ENCODE measurements at regions not wholly inside any gene's neighbourhood (a gene's known extent, or its start where the extent isn't known, plus 50 kb on each side); places are given as distances from the start of the nearest gene placed in this dataset.
"Not testable (repeated sequence)": the region's sequence is repeated elsewhere in the genome, so short reads cannot be mapped to it uniquely, and the experiment has no call there.

- H3K27me3 Mint-ChIP-seq: peaks cover 2% of the 10 kb centered on the region
- H3K27ac Mint-ChIP-seq: no peak overlapping the region
- no peaks in the 10 kb centered on the region for H3K9me3 Mint-ChIP-seq (ENCODE audit: low read depth)
- H3K4me1 Mint-ChIP-seq (ENCODE audit: low read depth): no peaks in the 10 kb centered on the region
- no peak overlapping the region for H3K4me3 Mint-ChIP-seq
- no peaks in the 10 kb centered on the region for H3K36me3 Mint-ChIP-seq
Measured at GRCh38 chr7:115346685-115347084, 424.8 kb downstream of the MDFIC start.

- Mint-ChIP-seq H3K9me3 (ENCODE audit: low read depth) (no peaks in the 10 kb centered on the region), H3K27me3 (peaks cover 1% of the 10 kb centered on the region), H3K4me1 (ENCODE audit: low read depth) (no peaks in the 10 kb centered on the region), H3K4me3 (no peak overlapping the region), H3K36me3 (no peaks in the 10 kb centered on the region), H3K27ac (no peak overlapping the region)
Measured at GRCh38 chr7:115340828-115341227, 418.9 kb downstream of the MDFIC start.

GRCh38 chr7:115338016-115338415 lies 416.1 kb downstream of the MDFIC start:
- H3K27me3 Mint-ChIP-seq: peaks cover 1% of the 10 kb centered on the region
- no peak overlapping the region for H3K4me3 Mint-ChIP-seq
- no peaks in the 10 kb centered on the region for H3K9me3 Mint-ChIP-seq (ENCODE audit: low read depth)
- H3K4me1 Mint-ChIP-seq (ENCODE audit: low read depth): no peaks in the 10 kb centered on the region
- H3K27ac Mint-ChIP-seq: no peak overlapping the region
- no peaks in the 10 kb centered on the region for H3K36me3 Mint-ChIP-seq

- Mint-ChIP-seq H3K4me3 (no peak overlapping the region), H3K27me3 (peaks cover 1% of the 10 kb centered on the region), H3K9me3 (ENCODE audit: low read depth) (no peaks in the 10 kb centered on the region), H3K27ac (no peak overlapping the region), H3K4me1 (ENCODE audit: low read depth) (no peaks in the 10 kb centered on the region), H3K36me3 (no peaks in the 10 kb centered on the region)
Measured at GRCh38 chr7:115332691-115333090, 410.8 kb downstream of the MDFIC start.

- Mint-ChIP-seq H3K27ac (no peak overlapping the region), H3K27me3 (no peaks in the 10 kb centered on the region), H3K4me1 (ENCODE audit: low read depth) (no peaks in the 10 kb centered on the region), H3K4me3 (no peak overlapping the region), H3K9me3 (ENCODE audit: low read depth) (no peaks in the 10 kb centered on the region), H3K36me3 (no peaks in the 10 kb centered on the region)
Measured at GRCh38 chr7:115329006-115329405, 407.1 kb downstream of the MDFIC start.

- no peaks in the 10 kb centered on the region for H3K9me3 Mint-ChIP-seq (ENCODE audit: low read depth)
- no peaks in the 10 kb centered on the region for H3K36me3 Mint-ChIP-seq
- H3K27ac Mint-ChIP-seq: no peak overlapping the region
- H3K4me3 Mint-ChIP-seq: no peak overlapping the region
- H3K4me1 Mint-ChIP-seq (ENCODE audit: low read depth): no peaks in the 10 kb centered on the region
- no peaks in the 10 kb centered on the region for H3K27me3 Mint-ChIP-seq
Measured at GRCh38 chr7:115328018-115328417, 406.1 kb downstream of the MDFIC start.

- no peak overlapping the region for H3K4me3 Mint-ChIP-seq
- no peak overlapping the region for H3K27ac Mint-ChIP-seq
- H3K9me3 Mint-ChIP-seq (ENCODE audit: low read depth): no peaks in the 10 kb centered on the region
- peaks cover 1% of the 10 kb centered on the region for H3K27me3 Mint-ChIP-seq
- no peaks in the 10 kb centered on the region for H3K4me1 Mint-ChIP-seq (ENCODE audit: low read depth)
- H3K36me3 Mint-ChIP-seq: no peaks in the 10 kb centered on the region
Measured at GRCh38 chr7:115327326-115327725, 405.4 kb downstream of the MDFIC start.

GRCh38 chr7:115319541-115319940 lies 397.6 kb downstream of the MDFIC start:
- no peaks in the 10 kb centered on the region for H3K36me3 Mint-ChIP-seq

GRCh38 chr7:115310316-115310715 lies 388.4 kb downstream of the MDFIC start:
- H3K4me1 Mint-ChIP-seq (ENCODE audit: low read depth): not testable (repeated sequence)

More at GRCh38 chr7:115319541-115319940, 397.6 kb downstream of the MDFIC start:
- Mint-ChIP-seq H3K4me3 (no peak overlapping the region), H3K4me1 (ENCODE audit: low read depth) (no peaks in the 10 kb centered on the region), H3K27me3 (peaks cover 5% of the 10 kb centered on the region), H3K27ac (no peak overlapping the region), H3K9me3 (ENCODE audit: low read depth) (no peaks in the 10 kb centered on the region)

GRCh38 chr7:115306586-115306985 lies 384.7 kb downstream of the MDFIC start:
- H3K4me1 Mint-ChIP-seq (ENCODE audit: low read depth): no peaks in the 10 kb centered on the region
- H3K9me3 Mint-ChIP-seq (ENCODE audit: low read depth): no peaks in the 10 kb centered on the region
- H3K27me3 Mint-ChIP-seq: peaks cover 3% of the 10 kb centered on the region
- no peak overlapping the region for H3K27ac Mint-ChIP-seq
- no peaks in the 10 kb centered on the region for H3K36me3 Mint-ChIP-seq
- H3K4me3 Mint-ChIP-seq: no peak overlapping the region

More at GRCh38 chr7:115310316-115310715, 388.4 kb downstream of the MDFIC start:
- not testable (repeated sequence) for H3K36me3 Mint-ChIP-seq; H3K4me3 Mint-ChIP-seq; H3K9me3 Mint-ChIP-seq (ENCODE audit: low read depth); H3K27ac Mint-ChIP-seq; H3K27me3 Mint-ChIP-seq

- Mint-ChIP-seq H3K4me3 (no peak overlapping the region), H3K36me3 (no peaks in the 10 kb centered on the region), H3K27ac (no peak overlapping the region), H3K27me3 (peaks cover 2% of the 10 kb centered on the region), H3K4me1 (ENCODE audit: low read depth) (no peaks in the 10 kb centered on the region), H3K9me3 (ENCODE audit: low read depth) (no peaks in the 10 kb centered on the region)
Measured at GRCh38 chr7:115300231-115300870, 378.5 kb downstream of the MDFIC start.

GRCh38 chr7:115299397-115300037 lies 377.6 kb downstream of the MDFIC start:
- no peak overlapping the region for H3K4me3 Mint-ChIP-seq
- H3K27me3 Mint-ChIP-seq: no peaks in the 10 kb centered on the region
- no peak overlapping the region for H3K27ac Mint-ChIP-seq
- H3K9me3 Mint-ChIP-seq (ENCODE audit: low read depth): no peaks in the 10 kb centered on the region
- no peaks in the 10 kb centered on the region for H3K36me3 Mint-ChIP-seq
- no peaks in the 10 kb centered on the region for H3K4me1 Mint-ChIP-seq (ENCODE audit: low read depth)

- no peaks in the 10 kb centered on the region for H3K36me3 Mint-ChIP-seq
- H3K4me1 Mint-ChIP-seq (ENCODE audit: low read depth): no peaks in the 10 kb centered on the region
- no peak overlapping the region for H3K4me3 Mint-ChIP-seq
- H3K27ac Mint-ChIP-seq: no peak overlapping the region
- peaks cover 2% of the 10 kb centered on the region for H3K27me3 Mint-ChIP-seq
- no peaks in the 10 kb centered on the region for H3K9me3 Mint-ChIP-seq (ENCODE audit: low read depth)
Measured at GRCh38 chr7:115297656-115298055, 375.8 kb downstream of the MDFIC start.

GRCh38 chr7:115293628-115294240 lies 371.8 kb downstream of the MDFIC start:
- H3K4me3 Mint-ChIP-seq: no peak overlapping the region
- peaks cover 2% of the 10 kb centered on the region for H3K27me3 Mint-ChIP-seq
- H3K4me1 Mint-ChIP-seq (ENCODE audit: low read depth): no peaks in the 10 kb centered on the region
- H3K36me3 Mint-ChIP-seq: no peaks in the 10 kb centered on the region
- H3K27ac Mint-ChIP-seq: no peak overlapping the region
- H3K9me3 Mint-ChIP-seq (ENCODE audit: low read depth): no peaks in the 10 kb centered on the region

- peaks cover 2% of the 10 kb centered on the region for H3K27me3 Mint-ChIP-seq
Measured at GRCh38 chr7:115292381-115292780, 370.5 kb downstream of the MDFIC start.

More at GRCh38 chr7:115292381-115292780, 370.5 kb downstream of the MDFIC start:
- H3K27ac Mint-ChIP-seq: no peak overlapping the region
- H3K36me3 Mint-ChIP-seq: no peaks in the 10 kb centered on the region
- H3K4me1 Mint-ChIP-seq (ENCODE audit: low read depth): no peaks in the 10 kb centered on the region
- H3K9me3 Mint-ChIP-seq (ENCODE audit: low read depth): no peaks in the 10 kb centered on the region
- no peak overlapping the region for H3K4me3 Mint-ChIP-seq

Data from activated naive CD8-positive, alpha-beta T cell (primary cell).